AG10803 (cell line): ENCODE measurements at regions not wholly inside any gene's neighbourhood (a gene's known extent, or its start where the extent isn't known, plus 50 kb on each side); places are given as distances from the start of the nearest gene placed in this dataset.

Experiments
- DNase-seq: peaks from one replicate; pipeline ENCODE4 v3.0.0; 2010; ENCODE audit warnings: low read depth
- H3K4me3 ChIP-seq: 2 replicates; pipeline ENCODE4 v1.5.1; 2011; ENCODE audit warnings: mild to moderate bottlenecking, low read length, control low read depth
- TF ChIP-seq, protein P1 (sequence below): conservative IDR thresholded peaks from 2 replicates; pipeline ENCODE4 v1.5.1; 2011; ENCODE audit warnings: mild to moderate bottlenecking, low read length, control low read depth, inconsistent platforms

DNA sequence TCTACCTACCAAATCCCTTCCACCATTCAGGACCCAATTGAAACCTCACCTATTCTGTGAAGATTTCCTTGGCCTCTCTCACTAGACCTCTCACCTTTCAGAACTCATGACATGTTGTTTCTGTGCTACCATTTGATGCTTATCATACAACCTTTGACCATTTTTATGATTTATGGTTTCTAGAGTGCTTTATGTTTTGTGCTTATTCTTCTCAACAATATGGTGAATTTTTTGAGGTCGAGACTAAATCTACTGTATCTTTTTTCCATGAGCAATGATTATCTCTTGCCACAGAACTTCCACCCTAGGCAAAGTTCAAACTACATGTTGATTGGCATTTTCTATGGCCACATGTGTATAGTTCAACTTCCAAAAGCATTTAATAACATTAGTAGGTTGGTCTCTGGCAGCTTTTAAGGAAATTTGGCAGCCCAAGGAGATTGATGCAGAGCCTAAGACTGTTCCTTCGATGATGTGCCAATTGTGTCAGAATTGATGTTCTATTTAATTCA, 84.9 kb downstream of the OLIG3 start:
- H3K4me3 ChIP-seq = no peak overlapping the region
- TF ChIP-seq, protein P1, sequence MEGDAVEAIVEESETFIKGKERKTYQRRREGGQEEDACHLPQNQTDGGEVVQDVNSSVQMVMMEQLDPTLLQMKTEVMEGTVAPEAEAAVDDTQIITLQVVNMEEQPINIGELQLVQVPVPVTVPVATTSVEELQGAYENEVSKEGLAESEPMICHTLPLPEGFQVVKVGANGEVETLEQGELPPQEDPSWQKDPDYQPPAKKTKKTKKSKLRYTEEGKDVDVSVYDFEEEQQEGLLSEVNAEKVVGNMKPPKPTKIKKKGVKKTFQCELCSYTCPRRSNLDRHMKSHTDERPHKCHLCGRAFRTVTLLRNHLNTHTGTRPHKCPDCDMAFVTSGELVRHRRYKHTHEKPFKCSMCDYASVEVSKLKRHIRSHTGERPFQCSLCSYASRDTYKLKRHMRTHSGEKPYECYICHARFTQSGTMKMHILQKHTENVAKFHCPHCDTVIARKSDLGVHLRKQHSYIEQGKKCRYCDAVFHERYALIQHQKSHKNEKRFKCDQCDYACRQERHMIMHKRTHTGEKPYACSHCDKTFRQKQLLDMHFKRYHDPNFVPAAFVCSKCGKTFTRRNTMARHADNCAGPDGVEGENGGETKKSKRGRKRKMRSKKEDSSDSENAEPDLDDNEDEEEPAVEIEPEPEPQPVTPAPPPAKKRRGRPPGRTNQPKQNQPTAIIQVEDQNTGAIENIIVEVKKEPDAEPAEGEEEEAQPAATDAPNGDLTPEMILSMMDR = no peak
- no peak for DNase-seq

DNA sequence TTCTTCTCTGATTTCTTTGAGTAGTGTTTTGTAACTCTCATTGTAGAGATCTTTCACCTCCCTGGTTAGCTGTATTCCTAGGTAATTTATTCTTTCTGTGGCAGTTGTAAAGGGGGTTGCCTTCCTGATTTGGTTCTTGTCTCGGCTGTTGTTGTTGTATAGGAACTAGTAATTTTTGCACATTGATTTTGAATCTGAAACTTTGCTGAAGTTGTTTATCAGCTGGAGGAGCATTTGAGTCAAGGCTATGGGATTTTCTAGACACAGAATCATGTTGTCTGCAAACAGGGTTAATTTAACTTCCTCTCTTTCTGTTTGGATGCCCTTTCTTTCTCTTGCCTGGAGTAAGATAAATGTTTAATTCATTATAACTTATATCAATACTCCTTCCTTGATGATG, 86.4 kb downstream of the OLIG3 start:
- no peak for DNase-seq
- H3K4me3 ChIP-seq = no peak overlapping the region
- TF ChIP-seq, protein P1 = no peak

DNA sequence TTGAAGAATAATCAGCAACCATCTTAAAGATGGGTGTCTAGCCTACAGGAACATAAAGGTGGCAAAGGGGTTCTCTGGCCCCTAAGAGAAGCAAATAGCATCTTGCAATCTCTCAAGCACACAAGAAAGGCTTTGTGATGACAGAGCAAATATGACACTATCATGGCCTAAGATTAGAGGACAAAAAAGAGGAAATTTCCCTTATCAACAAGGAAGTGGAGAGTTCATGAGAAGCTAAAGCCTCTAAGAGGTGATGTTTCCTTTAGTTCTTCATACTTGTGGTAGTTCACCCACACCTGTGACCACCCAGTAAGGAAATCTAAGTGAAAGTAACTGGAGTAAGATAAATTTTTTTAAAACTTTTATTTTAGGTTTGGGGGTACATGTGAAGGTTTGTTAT, 88.4 kb downstream of the OLIG3 start:
- TF ChIP-seq, protein P1 = no peak
- no peak overlapping the region for H3K4me3 ChIP-seq
- DNase-seq = no peak

DNA sequence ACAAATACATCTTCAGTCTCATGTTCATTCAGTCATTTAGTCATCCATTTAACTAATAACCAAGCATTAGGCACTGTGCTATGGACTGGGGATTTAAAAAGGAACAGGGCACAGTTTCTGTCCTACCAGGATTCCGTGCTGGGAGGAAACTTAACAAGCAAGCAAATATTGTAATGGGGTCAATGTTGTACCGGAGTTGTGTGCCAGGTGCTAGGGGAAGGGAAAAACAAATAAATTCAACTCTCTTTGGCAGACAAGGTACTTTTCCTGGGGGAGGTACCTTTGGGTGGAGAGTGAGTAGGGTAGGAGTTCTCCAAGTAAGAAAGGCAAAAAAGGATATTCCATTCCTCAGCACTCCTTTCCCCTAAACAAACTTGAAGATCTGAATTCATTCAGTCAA, 90.3 kb downstream of the OLIG3 start:
- H3K4me3 ChIP-seq = no peak overlapping the region
- DNase-seq = no peak
- TF ChIP-seq, protein P1 = no peak

DNA sequence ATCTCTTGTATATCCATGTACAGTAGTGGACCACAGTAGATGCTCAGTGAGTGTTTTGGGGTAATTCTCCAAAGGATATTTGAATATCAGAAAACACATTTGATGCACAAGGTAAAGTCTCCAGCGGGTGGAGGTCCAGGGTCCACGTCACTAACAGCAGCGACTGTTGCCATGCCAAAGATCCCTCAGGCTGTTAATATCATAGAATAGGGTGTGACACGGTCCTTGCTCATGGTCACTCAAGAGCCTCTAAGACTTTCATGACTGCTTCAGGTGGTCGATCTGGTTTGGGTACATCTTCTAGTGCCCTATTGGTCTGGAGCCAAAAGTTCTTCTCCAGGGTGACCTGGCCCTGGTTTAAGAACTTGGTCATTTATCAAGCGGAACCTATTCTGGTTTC, 90.8 kb downstream of the OLIG3 start:
- no peak for DNase-seq
- TF ChIP-seq, protein P1 = no peak

DNA sequence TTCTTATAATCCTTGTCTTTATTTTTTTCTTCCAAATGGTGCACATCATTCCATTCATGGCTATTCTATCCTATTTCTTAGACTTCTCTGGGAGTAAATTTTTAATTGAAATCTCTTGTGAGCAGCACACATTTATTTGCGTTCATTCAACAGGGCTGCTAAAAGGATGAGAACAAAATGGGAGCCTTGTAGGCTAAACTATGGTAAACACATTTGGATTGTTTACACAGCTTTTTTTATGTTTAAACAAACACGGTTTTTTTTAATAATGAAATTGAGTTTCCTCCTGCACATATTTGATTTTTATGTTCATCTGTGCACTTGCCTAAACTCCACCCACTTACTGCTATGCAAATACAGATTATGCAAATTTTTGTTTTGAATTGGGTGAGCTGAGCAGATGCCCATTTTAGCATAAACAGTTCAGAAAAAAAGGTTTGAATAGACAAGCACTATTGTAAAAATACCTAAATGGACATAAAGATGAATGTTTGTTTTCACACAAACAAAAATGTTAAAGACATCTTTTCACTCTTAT, 92.0 kb downstream of the OLIG3 start:
- no peak for DNase-seq
- no peak overlapping the region for H3K4me3 ChIP-seq
- TF ChIP-seq, protein P1 = no peak

More for the DNA sequence above, 90.8 kb downstream of the OLIG3 start:
- no peak overlapping the region for H3K4me3 ChIP-seq

DNA sequence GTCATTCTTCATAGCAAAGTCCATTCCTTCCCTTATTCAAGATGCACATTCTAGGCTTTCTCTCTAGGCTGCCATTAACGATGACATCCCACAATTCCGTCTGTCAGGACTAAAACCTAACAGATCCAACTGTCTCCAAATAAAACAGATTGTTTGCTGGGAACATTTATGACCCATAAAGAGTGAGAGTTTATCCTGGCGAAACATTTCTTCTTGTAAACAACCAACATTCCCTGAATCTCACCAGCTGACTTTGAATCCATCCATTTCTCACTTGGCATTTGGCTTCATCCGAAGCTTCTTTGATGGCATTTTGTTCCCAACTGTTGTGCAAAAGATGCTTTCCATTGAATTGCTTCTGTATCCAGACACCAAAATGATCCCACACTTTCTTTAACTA, 93.1 kb downstream of the OLIG3 start:
- TF ChIP-seq, protein P1 = no peak
- no peak overlapping the region for H3K4me3 ChIP-seq
- DNase-seq = no peak
